Neuronal stem cell (in vitro differentiated cells): ENCODE measurements at regions not wholly inside any gene's neighbourhood (a gene's known extent, or its start where the extent isn't known, plus 50 kb on each side); places are given as distances from the start of the nearest gene placed in this dataset.

ENCODE experiments used
- DNase-seq: peaks from one replicate; pipeline ENCODE4 v3.0.0-alpha.2; 2013; ENCODE audit warnings: low spot score
- H2AFZ ChIP-seq: one replicate; pipeline ENCODE4 v1.6.1; 2013; ENCODE audit warnings: mild to moderate bottlenecking, low read length, inconsistent platforms
- H2AK5ac ChIP-seq: 2 replicates; pipeline ENCODE4 v1.6.1; 2013; ENCODE audit warnings: low read depth, mild to moderate bottlenecking, inconsistent platforms, low read length, moderate library complexity, mixed read lengths
- H2BK120ac ChIP-seq: 2 replicates; pipeline ENCODE4 v1.6.1; 2013; ENCODE audit warnings: low read depth, mild to moderate bottlenecking, inconsistent platforms, low read length, moderate library complexity, mixed read lengths
- H2BK12ac ChIP-seq: one replicate; pipeline ENCODE4 v1.6.1; 2013; ENCODE audit warnings: low read length, inconsistent platforms
- H2BK15ac ChIP-seq: 2 replicates; pipeline ENCODE4 v1.6.1; 2013; ENCODE audit warnings: mild to moderate bottlenecking, low read length, inconsistent platforms, mixed read lengths
- H2BK5ac ChIP-seq: one replicate; pipeline ENCODE4 v1.6.1; 2013; ENCODE audit warnings: inconsistent platforms, mild to moderate bottlenecking, low read length, moderate library complexity
- H3K14ac ChIP-seq: one replicate; pipeline ENCODE4 v1.6.1; 2013; ENCODE audit warnings: low read length, inconsistent platforms
- H3K18ac ChIP-seq: 2 replicates; pipeline ENCODE4 v1.6.1; 2013; ENCODE audit warnings: low read length, inconsistent platforms
- H3K23ac ChIP-seq: 2 replicates; pipeline ENCODE4 v1.6.1; 2013; ENCODE audit warnings: low read depth, mild to moderate bottlenecking, mixed read lengths, low read length, inconsistent platforms; ENCODE audit not compliant: poor library complexity
- H3K27ac ChIP-seq: replicated peaks from 3 replicates; pipeline ENCODE4 v1.5.1; 2013; ENCODE audit warnings: low read length, inconsistent platforms
- H3K27me3 ChIP-seq, 3 experiments: 2 replicates each; pipeline ENCODE4 v1.6.1; 2013; ENCODE audit warnings: low read length in 3 of 3, mild to moderate bottlenecking in 2 of 3, inconsistent platforms in 1 of 3, low read depth in 1 of 3, mixed read lengths in 1 of 3, moderate library complexity in 1 of 3; ENCODE audit not compliant: control insufficient read depth in 3 of 3, insufficient read depth in 3 of 3
- H3K36me3 ChIP-seq, 2 donors: replicated peaks in 1 of 2; 2 replicates each; pipeline ENCODE4 v1.6.1; 2013; ENCODE audit warnings: low read length in 2 of 2; ENCODE audit not compliant: control insufficient read depth in 2 of 2, insufficient read depth in 2 of 2
- H3K4ac ChIP-seq: 2 replicates; pipeline ENCODE4 v1.6.1; 2013; ENCODE audit warnings: inconsistent platforms, mild to moderate bottlenecking, low read length, moderate library complexity
- H3K4me1 ChIP-seq, 2 donors: 1 replicate in 1 of 2; 2 replicates in 1 of 2; pipeline ENCODE4 v1.6.1; 2013; ENCODE audit warnings: low read length in 2 of 2, low read depth in 1 of 2; ENCODE audit not compliant: control insufficient read depth in 2 of 2, insufficient read depth in 1 of 2
- H3K4me2 ChIP-seq: one replicate; pipeline ENCODE4 v1.6.1; 2013; ENCODE audit warnings: mild to moderate bottlenecking, low read length, inconsistent platforms; ENCODE audit not compliant: insufficient read depth, poor library complexity, severe bottlenecking
- H3K4me3 ChIP-seq, 2 donors: 2 replicates each; pipeline ENCODE4 v1.5.1; 2013; ENCODE audit warnings: low read length in 2 of 2, mild to moderate bottlenecking in 2 of 2, inconsistent platforms in 1 of 2, moderate library complexity in 1 of 2
- H3K79me1 ChIP-seq: one replicate; pipeline ENCODE4 v1.6.1; 2013; ENCODE audit warnings: low read depth, mild to moderate bottlenecking, inconsistent platforms, low read length, moderate library complexity
- H3K9ac ChIP-seq: one replicate; pipeline ENCODE4 v1.6.1; 2013; ENCODE audit warnings: mild to moderate bottlenecking, low read depth, low read length, inconsistent platforms; ENCODE audit not compliant: poor library complexity
- H3K9me3 ChIP-seq, 2 donors: replicated peaks in 1 of 2; 2 replicates each; pipeline versions ENCODE3 to v1.6.1; 2013; ENCODE audit warnings: low read length in 2 of 2, mild to moderate bottlenecking in 2 of 2, inconsistent platforms in 1 of 2, low read depth in 1 of 2, mixed read lengths in 1 of 2, moderate library complexity in 1 of 2; ENCODE audit not compliant: control insufficient read depth in 2 of 2, insufficient read depth in 1 of 2
- H4K8ac ChIP-seq: one replicate; pipeline ENCODE4 v1.6.1; 2013; ENCODE audit warnings: low read depth, mild to moderate bottlenecking, inconsistent platforms, low read length, moderate library complexity
- H4K91ac ChIP-seq: one replicate; pipeline ENCODE4 v1.6.1; 2013; ENCODE audit warnings: low read length, low read depth, mild to moderate bottlenecking, inconsistent platforms; ENCODE audit not compliant: poor library complexity
- WGBS, 2 donors: extraction: QIAGEN DNeasy Blood & Tissue Kit; methylation state at CpG; one replicate each; pipeline ENCODE4 v1.1.7; 2013; ENCODE audit warnings: missing lambda C conversion rate in 2 of 2, mixed read lengths in 1 of 2; ENCODE audit not compliant: insufficient read length in 2 of 2, insufficient replicate concordance in 1 of 2; ENCODE audit errors: extremely low coverage in 2 of 2; 5-methylcytosine and 5-hydroxymethylcytosine counted together

GRCh38 chr15:70475407-70475781, 288.0 kb downstream of the UACA start:
- Histone ChIP-seq H2BK120ac (no peak overlapping the region), H2BK5ac (no peak overlapping the region), H3K9ac (no peak overlapping the region), H3K27ac (no peak overlapping the region), H3K14ac (no peak overlapping the region), H4K8ac (no peak overlapping the region), H3K23ac (no peak overlapping the region), H4K91ac (no peak overlapping the region), H3K4me1 (peaks cover 0 to 2% of the 10 kb centered on the region in 2 donors), H3K36me3 (no peaks in the 10 kb centered on the region), H2AFZ (no peak overlapping the region), H3K4ac (no peak overlapping the region), H3K4me3 (no peak overlapping the region), H2BK15ac (no peak overlapping the region), H2BK12ac (no peak overlapping the region), H3K18ac (no peak overlapping the region), H3K27me3 (no peaks in the 10 kb centered on the region), H3K4me2 (no peak overlapping the region), H3K9me3 (no peaks in the 10 kb centered on the region), H2AK5ac (no peak overlapping the region), H3K79me1 (no peaks in the 10 kb centered on the region)
- WGBS, 2 donors: no CpG with 5 or more reads among the region's 7 CpGs
- DNase-seq: no peak

- H3K27ac ChIP-seq: no peak overlapping the region
- no peak overlapping the region for H3K9ac ChIP-seq
- no peak overlapping the region for H3K4ac ChIP-seq
- H3K18ac ChIP-seq: no peak overlapping the region
- no peak overlapping the region for H3K14ac ChIP-seq
- peaks cover 0 to 3% (median 0%) of the 10 kb centered on the region in 3 experiments for H3K27me3 ChIP-seq
- DNase-seq: no peak
- no peak overlapping the region for H2BK5ac ChIP-seq
- no peak overlapping the region for H4K8ac ChIP-seq
- no peak overlapping the region for H4K91ac ChIP-seq
- no peak overlapping the region for H3K4me3 ChIP-seq
- no peak overlapping the region for H2AK5ac ChIP-seq
- no peaks in the 10 kb centered on the region for H3K9me3 ChIP-seq
- H3K4me1 ChIP-seq: peaks cover 0 to 5% of the 10 kb centered on the region in 2 donors
- no peak overlapping the region for H2BK12ac ChIP-seq
- no peak overlapping the region for H2BK120ac ChIP-seq
- H3K36me3 ChIP-seq: no peaks in the 10 kb centered on the region
- no peaks in the 10 kb centered on the region for H3K79me1 ChIP-seq
- no CpG with 5 or more reads among the region's 36 CpGs for WGBS, 2 donors
- no peak overlapping the region for H2AFZ ChIP-seq
- no peak overlapping the region for H3K23ac ChIP-seq
- no peak overlapping the region for H3K4me2 ChIP-seq
- H2BK15ac ChIP-seq: no peak overlapping the region
Observed at GRCh38 chr15:70474471-70475406, 288.6 kb downstream of the UACA start.

DNA sequence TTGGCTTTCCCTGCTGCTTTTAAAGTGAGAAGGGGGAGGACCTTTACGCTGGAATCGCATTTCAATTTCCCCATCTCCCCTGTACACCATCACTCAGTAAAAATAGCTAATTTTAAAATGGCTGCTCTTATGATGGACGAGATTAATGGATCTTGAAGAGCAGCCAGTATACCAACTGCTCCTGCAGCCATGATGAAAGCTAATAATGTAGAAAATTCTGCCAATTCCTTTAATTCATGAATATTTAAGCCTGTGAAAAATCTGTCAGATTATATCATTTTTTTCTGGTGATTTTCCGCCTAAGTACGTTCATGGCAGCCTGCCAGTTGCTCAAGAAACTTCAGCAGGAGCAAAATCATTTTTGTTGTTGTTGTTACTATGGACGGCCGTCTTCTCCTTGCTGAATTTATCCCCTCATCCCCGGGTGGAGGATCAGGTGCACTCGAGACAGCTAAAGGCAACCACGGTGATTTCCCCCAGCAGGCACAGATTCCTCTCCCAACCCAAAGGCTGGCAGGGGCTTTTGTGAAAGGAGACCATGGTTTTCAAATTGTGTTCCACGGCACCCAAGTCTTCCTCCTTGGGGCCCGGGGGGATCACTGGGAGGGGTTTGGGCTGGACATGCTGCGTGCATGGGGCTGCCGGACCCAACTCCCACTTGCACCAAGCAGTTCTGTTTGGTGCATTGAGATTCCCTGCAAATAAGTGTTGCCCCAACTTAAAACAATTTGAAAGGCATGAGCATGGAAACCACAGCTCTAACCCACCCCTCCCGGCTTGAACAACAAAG, 289.6 kb downstream of the UACA start:
- Histone ChIP-seq H3K4me3 (no peak overlapping the region), H2BK120ac (no peak overlapping the region), H3K23ac (no peak overlapping the region), H2AFZ (no peak overlapping the region), H3K4ac (no peak overlapping the region), H3K36me3 (no peaks in the 10 kb centered on the region), H2BK12ac (no peak overlapping the region), H4K91ac (no peak overlapping the region), H3K18ac (no peak overlapping the region), H3K9ac (no peak overlapping the region), H3K79me1 (no peaks in the 10 kb centered on the region), H2BK5ac (no peak overlapping the region), H3K4me2 (no peak overlapping the region), H3K9me3 (no peaks in the 10 kb centered on the region), H3K27ac (no peak overlapping the region), H2BK15ac (no peak overlapping the region), H4K8ac (no peak overlapping the region), H3K27me3 (peaks cover 0 to 3% (median 0%) of the 10 kb centered on the region in 3 experiments), H3K14ac (no peak overlapping the region), H3K4me1 (peaks cover 0 to 6% of the 10 kb centered on the region in 2 donors), H2AK5ac (no peak overlapping the region)
- no peak for DNase-seq
- no CpG with 5 or more reads among the region's 15 CpGs for WGBS, 2 donors

GRCh38 chr15:70471517-70471916, 291.8 kb downstream of the UACA start:
- H2BK5ac ChIP-seq: no peak overlapping the region
- H2BK15ac ChIP-seq: no peak overlapping the region
- no peak overlapping the region for H3K4me2 ChIP-seq
- H3K9me3 ChIP-seq: no peaks in the 10 kb centered on the region
- no peak overlapping the region for H2AFZ ChIP-seq
- H4K91ac ChIP-seq: no peak overlapping the region
- H3K4me3 ChIP-seq: no peak overlapping the region
- no peaks in the 10 kb centered on the region for H3K36me3 ChIP-seq
- H4K8ac ChIP-seq: no peak overlapping the region
- no peak overlapping the region for H2BK120ac ChIP-seq
- H3K23ac ChIP-seq: no peak overlapping the region
- H3K14ac ChIP-seq: no peak overlapping the region
- no peaks in the 10 kb centered on the region for H3K79me1 ChIP-seq
- H2AK5ac ChIP-seq: no peak overlapping the region
- peaks cover 0 to 6% of the 10 kb centered on the region in 2 donors for H3K4me1 ChIP-seq
- H3K27me3 ChIP-seq: peaks cover 0 to 3% (median 0%) of the 10 kb centered on the region in 3 experiments
- no peak overlapping the region for H3K18ac ChIP-seq
- H3K9ac ChIP-seq: no peak overlapping the region
- no peak overlapping the region for H3K27ac ChIP-seq
- no CpG with 5 or more reads among the region's 1 CpG for WGBS, 2 donors
- H2BK12ac ChIP-seq: no peak overlapping the region
- DNase-seq: no peak
- no peak overlapping the region for H3K4ac ChIP-seq
